Cardiac septum (tissue), 1 donor: ENCODE measurements at regions not wholly inside any gene's neighbourhood (a gene's known extent, or its start where the extent isn't known, plus 50 kb on each side); places are given as distances from the start of the nearest gene placed in this dataset.

ENCODE experiments used
- DNase-seq: peaks from one replicate; pipeline ENCODE4 v3.0.0-alpha.2; 2020; ENCODE audit warnings: low spot score
- intact Hi-C: fragments of 100-400 bp; cut with DNase I; formaldehyde crosslinking; loops from one replicate; pipeline ENCODE4 v1.14.0; 2022
- donor health status: DM: no; HTN: no; CAD: no.

DNA sequence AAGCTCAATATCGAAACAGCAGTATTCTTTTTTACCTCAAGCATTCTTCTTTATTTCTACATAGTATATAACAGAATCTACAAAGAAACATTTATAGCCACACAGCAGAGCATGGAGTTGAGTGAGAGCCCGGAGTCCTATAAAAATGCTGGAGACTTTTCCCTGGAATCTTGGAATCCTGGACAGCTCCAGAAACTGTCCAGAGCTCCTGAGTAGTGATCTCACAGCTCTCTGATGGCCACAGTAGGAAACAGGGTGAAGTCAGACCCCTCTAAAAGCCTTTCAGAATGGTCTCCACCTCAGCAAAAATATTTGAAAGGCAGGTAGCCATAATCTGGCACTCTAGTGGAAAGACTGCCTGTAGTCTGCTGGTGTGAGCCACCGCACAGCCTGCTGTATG, 149.3 kb upstream of the STXBP5 start:
- intact Hi-C loops = no loop called here
- no peak for DNase-seq

DNA sequence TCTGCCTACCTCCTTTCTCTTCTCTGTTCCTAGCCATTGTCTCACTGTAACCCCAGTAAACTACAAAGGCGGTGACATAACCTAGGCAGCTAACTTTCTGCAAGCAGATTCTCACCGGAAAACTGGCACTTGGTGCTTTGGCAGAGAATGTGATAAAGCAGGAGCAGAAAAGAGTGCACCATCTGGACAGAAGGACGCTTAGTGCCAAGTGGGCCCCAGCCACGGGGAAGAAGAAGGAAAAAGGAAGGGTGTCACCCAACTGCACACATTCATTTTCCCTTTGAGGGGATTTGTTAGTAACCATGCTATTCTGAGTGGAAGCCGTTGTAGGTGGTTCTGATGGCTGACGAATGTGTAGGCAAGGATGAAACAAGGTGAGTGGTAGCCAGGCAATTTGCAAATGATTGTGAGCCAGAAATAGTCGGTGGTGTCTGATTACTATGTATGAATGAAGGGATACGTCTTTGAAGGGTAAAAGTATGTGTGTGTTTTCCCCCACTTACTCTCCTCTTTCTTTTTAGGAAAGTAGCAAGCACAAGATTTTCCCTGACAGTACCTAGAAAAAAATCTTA, 148.3 kb upstream of the STXBP5 start:
- no peak for DNase-seq
- intact Hi-C loops = no loop called here

DNA sequence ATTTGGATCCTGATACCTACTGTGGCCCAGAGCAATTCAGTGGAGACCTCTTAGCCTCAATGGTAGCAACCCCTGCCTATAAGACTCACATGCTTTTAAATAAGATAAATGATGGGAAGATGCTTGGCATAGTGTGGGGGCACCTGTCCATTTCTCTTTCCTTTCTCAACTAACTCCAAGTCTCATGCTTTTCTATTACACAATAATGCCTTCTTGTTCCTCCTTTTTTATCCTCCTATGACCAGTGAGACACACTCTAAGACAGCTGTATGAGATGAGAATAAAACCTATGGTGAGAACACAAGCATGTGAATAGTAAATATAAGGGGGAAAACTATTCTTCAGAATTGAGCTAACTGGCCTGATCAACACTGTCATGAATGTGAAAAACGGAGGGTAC, 147.0 kb upstream of the STXBP5 start:
- intact Hi-C loops = no loop called here
- no peak for DNase-seq

DNA sequence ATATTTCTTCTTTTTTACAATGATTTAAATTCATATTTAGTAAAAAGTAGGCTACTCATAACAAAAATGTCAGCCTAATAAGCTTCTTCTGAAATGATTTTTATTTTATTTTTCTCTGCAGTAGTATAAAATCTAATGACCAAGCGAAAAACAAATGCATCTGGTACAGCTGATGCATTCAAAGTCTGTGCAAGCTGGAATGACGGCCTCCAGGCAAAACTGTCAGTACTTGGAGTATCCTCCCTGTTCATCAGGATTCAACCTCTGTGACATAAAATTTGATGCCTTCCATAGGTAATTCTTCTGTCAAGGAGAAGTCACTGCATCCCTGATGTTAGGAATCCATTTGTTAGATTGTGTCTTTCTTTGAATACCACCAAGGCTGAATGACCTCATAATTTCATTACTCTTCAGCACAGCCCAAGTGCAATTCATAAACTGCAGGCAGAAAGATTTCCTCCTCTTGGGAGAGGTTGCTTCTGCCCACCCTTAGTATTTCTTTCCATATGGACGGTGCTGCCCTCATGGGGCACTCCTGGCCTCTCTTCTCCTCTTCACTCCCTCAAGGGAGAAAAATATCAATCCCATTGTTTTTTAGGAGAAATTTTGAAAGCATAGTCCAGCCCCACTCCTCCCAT, 146.4 kb upstream of the STXBP5 start:
- DNase-seq = no peak
- intact Hi-C loops = no loop called here

DNA sequence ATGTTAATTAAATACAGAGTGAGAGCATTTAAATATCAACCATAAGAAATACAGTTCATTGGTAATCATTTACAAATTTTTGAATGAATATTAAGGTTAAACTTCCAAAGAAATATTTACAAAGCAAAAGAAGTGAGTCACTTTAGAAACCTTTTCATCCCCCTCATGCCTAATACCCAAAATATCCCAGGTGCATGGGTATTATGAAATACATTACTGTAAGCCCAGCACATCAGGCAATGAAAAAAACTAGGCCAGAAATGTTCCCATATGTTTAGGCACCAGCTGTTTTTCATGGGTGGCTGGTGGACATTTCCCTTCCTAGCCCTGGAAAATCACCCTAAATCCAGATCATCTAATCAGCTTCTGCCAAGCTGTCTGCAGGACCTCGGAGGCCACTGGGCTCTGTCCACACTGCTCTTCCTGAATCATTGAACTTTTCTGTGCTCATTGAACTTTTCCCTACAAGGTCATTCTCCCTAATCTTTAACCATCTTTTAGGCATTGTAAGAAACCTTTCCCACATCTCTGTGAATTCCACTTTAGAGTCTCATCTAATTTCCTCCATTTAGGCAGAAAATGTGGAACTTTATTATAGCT, 145.3 kb upstream of the STXBP5 start:
- DNase-seq = no peak

GRCh38 chr6:147060636-147061035, 143.6 kb upstream of the STXBP5 start:
- intact Hi-C loops = no loop called here
- no peak for DNase-seq

More for the DNA sequence above, 145.3 kb upstream of the STXBP5 start:
- intact Hi-C loops = no loop called here

DNA sequence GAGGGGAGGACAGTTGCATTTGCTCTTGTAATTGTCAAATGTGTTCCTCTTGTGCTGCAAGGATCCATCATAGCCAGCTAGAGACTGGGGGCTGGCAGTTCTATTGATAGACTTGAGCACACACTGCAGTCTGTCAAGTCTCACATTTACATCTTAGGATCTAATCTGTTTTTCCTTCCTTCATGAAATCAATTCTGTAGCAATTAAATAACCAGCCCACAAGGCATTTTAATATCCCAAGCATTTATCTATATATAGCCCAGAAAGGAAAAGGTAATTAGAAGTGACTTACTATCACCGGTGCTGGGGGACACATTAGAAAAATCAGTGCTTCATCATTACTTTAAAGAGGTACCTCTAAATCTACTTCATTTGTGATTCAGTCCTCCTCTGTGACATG, 143.0 kb upstream of the STXBP5 start:
- intact Hi-C loops = no loop called here
- no peak for DNase-seq

DNA sequence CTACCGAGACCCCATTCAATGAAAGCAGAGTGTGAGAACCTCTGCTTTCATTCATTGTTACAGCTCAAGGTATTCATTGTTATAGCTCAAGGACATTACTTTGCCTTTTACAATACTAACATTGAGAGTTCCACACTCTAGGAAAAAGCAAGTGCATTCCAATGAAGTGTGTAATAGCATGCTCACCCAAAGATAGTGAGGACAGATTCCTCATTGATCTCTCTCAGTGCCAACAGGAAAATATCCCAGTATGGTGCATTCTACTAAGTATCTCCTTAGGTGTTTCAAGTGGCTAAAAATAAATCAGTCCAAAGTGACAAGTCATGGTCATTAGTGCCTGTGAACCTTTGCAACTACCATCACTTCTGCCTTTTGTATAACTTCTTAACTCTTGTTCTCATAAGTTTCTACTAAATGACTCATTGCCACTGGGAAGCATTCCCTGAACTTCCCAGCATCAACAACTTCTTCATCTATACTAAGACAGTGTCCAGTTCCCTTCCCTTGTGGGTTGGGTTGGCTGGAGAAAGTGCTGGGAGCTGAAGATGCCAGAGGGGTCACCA, 140.7 kb upstream of the STXBP5 start:
- intact Hi-C loops = no loop called here
- no peak for DNase-seq

- intact Hi-C loops = no loop called here
These were observed 138.4 kb upstream of the STXBP5 start for GRCh38 chr6:147065786-147066185.

DNA sequence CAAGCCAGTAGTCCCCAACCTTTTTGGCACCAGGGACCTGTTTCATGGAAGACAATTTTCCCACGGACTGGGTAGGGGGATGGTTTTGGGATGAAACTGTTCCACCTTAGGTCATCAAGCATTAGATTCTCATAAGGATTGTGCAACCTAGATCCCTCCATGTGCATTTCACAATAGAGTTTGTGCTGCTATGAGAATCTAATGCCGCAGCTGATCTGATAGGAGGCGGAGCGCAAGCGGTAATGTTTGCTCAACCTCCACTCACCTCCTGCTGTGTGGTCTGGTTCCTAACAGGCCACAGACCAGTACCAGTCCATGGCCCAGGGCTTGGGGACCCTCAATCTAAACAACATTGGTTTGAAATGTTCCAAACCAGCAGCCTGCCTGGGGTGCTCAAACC, 137.0 kb upstream of the STXBP5 start:
- intact Hi-C loops = no loop called here
- no peak for DNase-seq

More at GRCh38 chr6:147065786-147066185, 138.4 kb upstream of the STXBP5 start:
- no peak for DNase-seq

DNA sequence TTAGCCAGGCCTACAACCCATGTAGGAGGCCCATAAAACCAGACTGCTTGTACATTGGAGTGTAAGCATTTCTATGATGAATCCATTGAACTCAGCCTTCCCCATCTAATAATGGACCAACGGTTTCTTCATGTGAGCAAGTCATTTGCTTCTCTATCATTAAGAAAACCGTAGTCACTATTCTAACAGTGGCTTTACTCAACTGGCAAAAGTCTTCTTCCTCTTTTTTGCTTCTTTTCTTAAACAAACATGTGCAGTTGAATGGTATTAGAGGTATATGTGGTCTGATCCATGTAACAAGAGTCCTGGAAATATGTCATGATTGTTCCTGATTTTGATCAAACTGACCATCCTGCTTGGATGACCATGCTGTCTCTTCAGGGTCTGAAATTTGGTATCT, 132.4 kb upstream of the STXBP5 start:
- DNase-seq = no peak
- intact Hi-C loops = no loop called here

- intact Hi-C loops = no loop called here
- DNase-seq = no peak
These were observed 128.8 kb upstream of the STXBP5 start for GRCh38 chr6:147075381-147075780.

DNA sequence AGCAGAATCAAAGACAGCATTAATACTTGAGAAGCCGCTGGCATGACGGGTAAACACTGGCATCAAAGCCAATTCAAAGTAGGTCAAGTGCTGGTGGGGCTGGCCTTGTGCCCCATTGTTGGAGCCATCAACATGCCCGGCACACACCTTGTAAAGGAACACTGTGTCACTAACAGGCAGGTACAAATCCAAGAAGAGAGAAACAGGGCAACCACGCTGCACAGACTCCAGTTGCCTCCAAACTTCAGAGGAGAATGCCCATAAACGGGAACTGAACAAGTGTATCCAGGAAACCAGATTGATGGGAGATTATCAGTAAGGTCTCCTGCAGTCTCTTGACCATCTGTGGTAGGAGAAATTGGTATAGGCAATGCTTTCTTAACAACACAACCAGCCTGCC, 127.0 kb upstream of the STXBP5 start:
- intact Hi-C loops = no loop called here
- DNase-seq = no peak

- intact Hi-C loops = no loop called here
- DNase-seq = no peak
These were observed 126.1 kb upstream of the STXBP5 start for GRCh38 chr6:147078106-147078505.

DNA sequence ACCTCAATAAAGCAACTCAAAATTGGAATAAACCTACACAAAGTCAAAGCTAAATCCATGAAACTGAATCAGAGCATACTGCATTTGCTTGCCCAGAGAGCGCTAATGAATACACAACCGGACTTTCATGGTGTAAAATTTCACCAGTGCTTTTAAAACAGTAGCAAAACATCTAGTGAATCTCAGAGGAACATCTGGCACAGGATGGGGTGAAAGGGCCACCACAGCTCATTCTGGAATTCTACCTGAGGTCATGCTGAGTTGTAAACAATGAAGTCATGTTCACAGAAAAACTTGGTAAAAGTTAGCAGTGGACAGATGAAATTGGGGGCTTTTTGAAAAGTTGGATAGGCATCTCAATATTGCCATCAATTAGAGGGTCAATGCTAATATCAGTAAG, 125.6 kb upstream of the STXBP5 start:
- DNase-seq = no peak
- intact Hi-C loops = no loop called here

DNA sequence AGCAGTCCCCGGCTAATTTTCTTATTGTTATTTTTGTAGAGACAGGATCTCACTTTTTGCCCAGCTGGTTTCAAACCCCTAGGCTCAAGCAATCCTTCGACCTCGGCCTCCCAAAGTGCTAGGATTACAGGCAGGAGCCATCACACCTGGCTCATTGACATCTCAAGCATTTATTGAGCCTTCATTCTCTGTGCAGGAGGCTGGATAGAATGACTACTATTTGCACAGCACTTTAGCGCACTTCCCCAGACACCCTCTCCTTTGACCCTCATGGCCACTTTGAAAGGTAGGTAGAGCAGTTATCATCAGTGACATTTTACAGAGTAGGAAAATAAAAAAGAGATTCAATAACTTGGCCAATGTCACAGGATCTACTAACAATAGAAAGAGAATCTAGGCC, 124.0 kb upstream of the STXBP5 start:
- DNase-seq = no peak
- intact Hi-C loops = no loop called here

GRCh38 chr6:147081076-147081609, 123.1 kb upstream of the STXBP5 start:
- DNase-seq = no peak
- intact Hi-C loops = no loop called here

- intact Hi-C loops = no loop called here
- no peak for DNase-seq
These were observed 116.6 kb upstream of the STXBP5 start for GRCh38 chr6:147087641-147088040.

DNA sequence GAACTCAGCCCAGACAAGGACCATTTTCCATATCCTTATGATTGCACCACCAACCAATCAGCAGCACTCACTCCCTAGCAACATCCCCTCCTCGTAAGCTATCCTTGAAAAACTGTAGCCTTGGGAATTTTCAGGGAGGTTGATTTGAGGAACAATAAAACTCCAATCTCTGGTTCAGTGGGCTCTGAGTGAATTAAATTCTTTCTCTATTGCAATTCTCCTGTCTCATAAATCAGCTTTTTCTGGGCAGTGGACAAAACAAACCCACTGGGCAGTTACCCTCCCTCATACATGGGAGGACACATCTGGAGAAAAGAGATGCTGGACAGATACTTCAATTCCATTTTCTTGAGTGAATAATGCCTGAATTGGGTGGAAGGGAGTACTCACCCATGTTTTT, 115.4 kb upstream of the STXBP5 start:
- no peak for DNase-seq
- intact Hi-C loops = no loop called here

- no peak for DNase-seq
- intact Hi-C loops = no loop called here
These were observed 108.9 kb upstream of the STXBP5 start for GRCh38 chr6:147095316-147095715.

GRCh38 chr6:147099974-147100373, 104.2 kb upstream of the STXBP5 start:
- DNase-seq = no peak
- intact Hi-C loops = no loop called here
